ENCODE measurements at regions not wholly inside any gene's neighbourhood (a gene's known extent, or its start where the extent isn't known, plus 50 kb on each side); places are given as distances from the start of the nearest gene placed in this dataset.

DNA sequence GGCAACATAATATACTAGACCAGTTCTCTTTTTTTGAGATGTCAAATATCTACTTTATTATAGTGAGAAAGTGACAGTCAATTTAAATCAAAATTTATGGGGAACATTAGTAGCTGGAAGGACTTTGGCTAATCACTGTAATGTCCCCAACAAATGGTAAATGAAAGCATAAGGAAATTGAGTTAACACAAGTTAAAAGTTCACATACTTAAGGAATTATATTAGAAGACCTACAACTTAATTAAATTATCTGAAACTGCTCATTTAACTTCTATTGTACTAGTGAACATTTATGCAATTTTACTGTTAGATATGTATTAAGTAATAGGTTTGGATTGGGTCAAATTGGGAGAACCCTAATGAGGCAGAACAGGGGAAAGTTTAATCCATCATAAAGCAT lies 160.3 kb upstream of the TENM3 start:
- Mint-ChIP-seq H3K4me1 (ENCODE audit: low read depth, unreplicated experiment) (peaks cover 25% of the 10 kb centered on the region), H3K4me3 (ENCODE audit: unreplicated experiment) (peak overlapping the region; percentile 91), H3K27ac (ENCODE audit: unreplicated experiment) (peak overlapping the region; percentile 99), H3K9me3 (ENCODE audit: unreplicated experiment) (peaks cover 3% of the 10 kb centered on the region), H3K36me3 (ENCODE audit: low read depth, unreplicated experiment) (peaks cover 26% of the 10 kb centered on the region), H3K27me3 (ENCODE audit: low read depth, unreplicated experiment) (no peaks in the 10 kb centered on the region)
- DNase-seq (ENCODE audit: low read depth) (no peak), FAIRE-seq (no peak)
- Histone ChIP-seq H3K9ac (ENCODE audit: low read length) (peak overlapping the region; percentile 89), H3K4me1 (ENCODE audit: insufficient read depth, low read length) (peaks cover 28% of the 10 kb centered on the region), H3K27me3 (ENCODE audit: insufficient read depth, low read length) (no peaks in the 10 kb centered on the region), H3K9me3 (ENCODE audit: insufficient read depth, low read depth, low read length) (no peaks in the 10 kb centered on the region), H3K27ac (ENCODE audit: low read depth, low read length) (peak overlapping the region; percentile 95), H3K4me3 (ENCODE audit: insufficient read depth, low read depth, low read length) (peak overlapping the region; percentile 61), H2AFZ (ENCODE audit: low read depth, low read length) (no peak overlapping the region), H3K4me2 (ENCODE audit: low read length) (peak overlapping the region; percentile 81), H3K36me3 (ENCODE audit: insufficient read depth, low read length) (no peaks in the 10 kb centered on the region), H4K20me1 (ENCODE audit: insufficient read depth, low read length) (no peaks in the 10 kb centered on the region), H3K79me2 (ENCODE audit: insufficient read depth, low read length) (peaks cover 28% of the 10 kb centered on the region)
- TF ChIP-seq, protein P1, sequence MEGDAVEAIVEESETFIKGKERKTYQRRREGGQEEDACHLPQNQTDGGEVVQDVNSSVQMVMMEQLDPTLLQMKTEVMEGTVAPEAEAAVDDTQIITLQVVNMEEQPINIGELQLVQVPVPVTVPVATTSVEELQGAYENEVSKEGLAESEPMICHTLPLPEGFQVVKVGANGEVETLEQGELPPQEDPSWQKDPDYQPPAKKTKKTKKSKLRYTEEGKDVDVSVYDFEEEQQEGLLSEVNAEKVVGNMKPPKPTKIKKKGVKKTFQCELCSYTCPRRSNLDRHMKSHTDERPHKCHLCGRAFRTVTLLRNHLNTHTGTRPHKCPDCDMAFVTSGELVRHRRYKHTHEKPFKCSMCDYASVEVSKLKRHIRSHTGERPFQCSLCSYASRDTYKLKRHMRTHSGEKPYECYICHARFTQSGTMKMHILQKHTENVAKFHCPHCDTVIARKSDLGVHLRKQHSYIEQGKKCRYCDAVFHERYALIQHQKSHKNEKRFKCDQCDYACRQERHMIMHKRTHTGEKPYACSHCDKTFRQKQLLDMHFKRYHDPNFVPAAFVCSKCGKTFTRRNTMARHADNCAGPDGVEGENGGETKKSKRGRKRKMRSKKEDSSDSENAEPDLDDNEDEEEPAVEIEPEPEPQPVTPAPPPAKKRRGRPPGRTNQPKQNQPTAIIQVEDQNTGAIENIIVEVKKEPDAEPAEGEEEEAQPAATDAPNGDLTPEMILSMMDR (IDR thresholded peaks at IDR 0.05; ENCODE audit: insufficient read depth, low read depth, low read length) = no peak
- TF ChIP-seq EZH2 (IDR thresholded peaks at IDR 0.05; ENCODE audit: insufficient read depth, low read length) = no peak

DNA sequence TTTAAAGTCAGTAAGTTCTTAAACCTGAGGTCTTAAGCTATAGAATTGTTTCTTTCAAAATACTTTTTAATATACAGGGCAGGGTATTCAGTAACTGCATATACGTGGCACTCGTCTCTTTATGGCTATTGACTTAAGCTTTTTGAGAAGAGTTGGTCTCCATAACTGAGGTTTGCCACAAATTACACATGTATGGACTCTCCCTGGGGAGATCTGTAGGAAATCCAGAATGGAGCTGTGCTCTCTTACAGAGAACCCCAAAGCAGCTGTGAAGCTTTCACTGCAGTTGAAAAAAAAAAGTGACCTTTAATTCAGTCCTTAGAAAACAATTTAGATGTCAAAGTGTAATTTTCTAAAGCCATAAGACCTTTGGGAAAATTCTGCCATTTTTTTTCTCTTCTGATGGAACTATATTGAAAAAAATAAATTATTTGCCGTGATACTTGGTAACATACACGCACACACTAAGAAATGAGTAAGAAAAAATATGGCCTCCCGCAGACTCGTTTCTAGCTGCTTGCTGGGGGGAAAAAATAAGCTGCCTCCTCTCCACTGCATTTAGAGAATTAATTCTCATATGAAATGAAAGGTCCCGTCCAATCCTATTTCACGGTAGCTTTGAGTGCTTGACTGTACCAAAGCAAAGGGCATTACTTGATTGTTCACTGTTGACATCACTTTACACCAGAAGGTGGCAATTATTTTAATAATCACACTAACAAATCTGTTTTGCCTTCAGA lies 159.4 kb upstream of the TENM3 start:
- no peaks in the 10 kb centered on the region for H3K36me3 ChIP-seq (ENCODE audit: insufficient read depth, low read length)
- no peak overlapping the region for H2AFZ ChIP-seq (ENCODE audit: low read depth, low read length)
- no peaks in the 10 kb centered on the region for H3K9me3 ChIP-seq (ENCODE audit: insufficient read depth, low read depth, low read length)
- H3K4me1 ChIP-seq (ENCODE audit: insufficient read depth, low read length) = peaks cover 28% of the 10 kb centered on the region
- H3K4me2 ChIP-seq (ENCODE audit: low read length) = peak overlapping the region; percentile 81
- Mint-ChIP-seq H3K4me1 (ENCODE audit: low read depth, unreplicated experiment) (peaks cover 28% of the 10 kb centered on the region), H3K27me3 (ENCODE audit: low read depth, unreplicated experiment) (no peaks in the 10 kb centered on the region), H3K9me3 (ENCODE audit: unreplicated experiment) (peaks cover 3% of the 10 kb centered on the region), H3K36me3 (ENCODE audit: low read depth, unreplicated experiment) (peaks cover 20% of the 10 kb centered on the region), H3K4me3 (ENCODE audit: unreplicated experiment) (peak overlapping the region; percentile 91), H3K27ac (ENCODE audit: unreplicated experiment) (peak overlapping the region; percentile 99)
- H3K27me3 ChIP-seq (ENCODE audit: insufficient read depth, low read length) = no peaks in the 10 kb centered on the region
- H4K20me1 ChIP-seq (ENCODE audit: insufficient read depth, low read length) = no peaks in the 10 kb centered on the region
- TF ChIP-seq, protein P1 (IDR thresholded peaks at IDR 0.05; ENCODE audit: insufficient read depth, low read depth, low read length) = no peak
- no peak for TF ChIP-seq EZH2 (IDR thresholded peaks at IDR 0.05; ENCODE audit: insufficient read depth, low read length)
- DNase-seq (ENCODE audit: low read depth) (no peak), FAIRE-seq (no peak)
- H3K27ac ChIP-seq (ENCODE audit: low read depth, low read length) = peak overlapping the region; percentile 95
- peak overlapping the region; percentile 61 for H3K4me3 ChIP-seq (ENCODE audit: insufficient read depth, low read depth, low read length)
- H3K9ac ChIP-seq (ENCODE audit: low read length) = peak overlapping the region; percentile 89
- H3K79me2 ChIP-seq (ENCODE audit: insufficient read depth, low read length) = peaks cover 28% of the 10 kb centered on the region

DNA sequence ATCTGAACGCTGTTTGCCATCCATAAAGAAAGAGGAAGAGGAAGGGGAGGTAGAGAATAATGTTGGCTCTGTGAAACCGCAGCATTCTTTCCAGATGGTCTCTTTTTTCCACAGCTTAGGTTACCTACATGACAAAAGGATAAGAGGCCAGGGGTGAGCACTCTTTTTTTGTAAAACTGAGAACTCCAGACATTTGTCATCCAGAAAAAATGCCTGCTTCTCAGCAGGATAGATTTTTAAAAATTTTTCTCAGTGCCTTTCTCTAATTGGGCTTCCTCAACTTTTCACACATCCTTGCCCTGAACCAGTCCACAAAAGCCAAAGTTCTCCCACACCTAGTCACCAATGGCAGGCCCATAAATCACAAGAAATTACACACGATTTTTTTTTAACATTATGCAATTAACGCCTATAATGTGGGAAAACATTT lies 158.1 kb upstream of the TENM3 start:
- peak; percentile 98 for DNase-seq (ENCODE audit: low read depth)
- Histone ChIP-seq H3K9me3 (ENCODE audit: insufficient read depth, low read depth, low read length) (no peaks in the 10 kb centered on the region), H3K27ac (ENCODE audit: low read depth, low read length) (peak overlapping the region; percentile 95), H3K4me1 (ENCODE audit: insufficient read depth, low read length) (peaks cover 23% of the 10 kb centered on the region), H3K36me3 (ENCODE audit: insufficient read depth, low read length) (no peaks in the 10 kb centered on the region), H3K4me2 (ENCODE audit: low read length) (peak overlapping the region; percentile 81), H4K20me1 (ENCODE audit: insufficient read depth, low read length) (no peaks in the 10 kb centered on the region), H3K27me3 (ENCODE audit: insufficient read depth, low read length) (no peaks in the 10 kb centered on the region), H3K9ac (ENCODE audit: low read length) (peak overlapping the region; percentile 89), H2AFZ (ENCODE audit: low read depth, low read length) (no peak overlapping the region), H3K79me2 (ENCODE audit: insufficient read depth, low read length) (peaks cover 28% of the 10 kb centered on the region), H3K4me3 (ENCODE audit: insufficient read depth, low read depth, low read length) (peak overlapping the region; percentile 61)
- peak overlapping the region; percentile 91 for H3K4me3 Mint-ChIP-seq (ENCODE audit: unreplicated experiment)
- FAIRE-seq = peak; percentile 91
- TF ChIP-seq, protein P1 (IDR thresholded peaks at IDR 0.05; ENCODE audit: insufficient read depth, low read depth, low read length) = no peak
- no peak for TF ChIP-seq EZH2 (IDR thresholded peaks at IDR 0.05; ENCODE audit: insufficient read depth, low read length)
- H3K4me1 Mint-ChIP-seq (ENCODE audit: low read depth, unreplicated experiment) = peaks cover 33% of the 10 kb centered on the region
- H3K27me3 Mint-ChIP-seq (ENCODE audit: low read depth, unreplicated experiment) = no peaks in the 10 kb centered on the region
- peaks cover 3% of the 10 kb centered on the region for H3K9me3 Mint-ChIP-seq (ENCODE audit: unreplicated experiment)
- H3K36me3 Mint-ChIP-seq (ENCODE audit: low read depth, unreplicated experiment) = peaks cover 16% of the 10 kb centered on the region
- peak overlapping the region; percentile 99 for H3K27ac Mint-ChIP-seq (ENCODE audit: unreplicated experiment)
